VCaP (cell line): ENCODE measurements at regions not wholly inside any gene's neighbourhood (a gene's known extent, or its start where the extent isn't known, plus 50 kb on each side); places are given as distances from the start of the nearest gene placed in this dataset.
A peak's percentile ranks its signal among the peaks of the same experiment; 100 is the strongest.
"Not testable (repeated sequence)": the region's sequence is repeated elsewhere in the genome, so short reads cannot be mapped to it uniquely, and the experiment has no call there.

Experiments
- H3K27ac ChIP-seq: fragments of 450-650 bp; 2 replicates; pipeline ENCODE4 v1.5.1; 2017
- TF ChIP-seq, protein P1 (sequence below): fragments of 450-650 bp; conservative IDR thresholded peaks from 2 replicates; pipeline ENCODE4 v1.5.1; 2017; ENCODE audit warnings: mild to moderate bottlenecking, moderate library complexity

DNA sequence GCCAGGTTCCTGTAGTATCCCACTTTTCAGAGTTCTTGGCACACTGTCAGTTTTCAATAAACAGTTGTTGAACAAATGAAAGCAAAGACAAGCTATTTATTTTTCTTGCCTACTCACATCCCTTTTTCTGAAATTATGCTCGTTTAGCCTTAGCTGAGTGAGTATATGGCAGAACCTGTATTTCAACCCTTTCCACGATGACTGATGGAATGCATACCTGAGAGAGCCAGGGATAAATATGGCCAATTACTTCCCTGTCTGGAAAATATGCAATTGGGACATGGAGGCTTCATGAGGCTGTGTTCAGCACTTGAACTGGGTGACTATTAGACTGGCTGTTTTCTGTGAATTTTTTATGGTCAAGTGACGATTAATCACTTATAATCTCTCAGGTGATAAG lies 144.5 kb upstream of the POT1 start:
- TF ChIP-seq, protein P1, sequence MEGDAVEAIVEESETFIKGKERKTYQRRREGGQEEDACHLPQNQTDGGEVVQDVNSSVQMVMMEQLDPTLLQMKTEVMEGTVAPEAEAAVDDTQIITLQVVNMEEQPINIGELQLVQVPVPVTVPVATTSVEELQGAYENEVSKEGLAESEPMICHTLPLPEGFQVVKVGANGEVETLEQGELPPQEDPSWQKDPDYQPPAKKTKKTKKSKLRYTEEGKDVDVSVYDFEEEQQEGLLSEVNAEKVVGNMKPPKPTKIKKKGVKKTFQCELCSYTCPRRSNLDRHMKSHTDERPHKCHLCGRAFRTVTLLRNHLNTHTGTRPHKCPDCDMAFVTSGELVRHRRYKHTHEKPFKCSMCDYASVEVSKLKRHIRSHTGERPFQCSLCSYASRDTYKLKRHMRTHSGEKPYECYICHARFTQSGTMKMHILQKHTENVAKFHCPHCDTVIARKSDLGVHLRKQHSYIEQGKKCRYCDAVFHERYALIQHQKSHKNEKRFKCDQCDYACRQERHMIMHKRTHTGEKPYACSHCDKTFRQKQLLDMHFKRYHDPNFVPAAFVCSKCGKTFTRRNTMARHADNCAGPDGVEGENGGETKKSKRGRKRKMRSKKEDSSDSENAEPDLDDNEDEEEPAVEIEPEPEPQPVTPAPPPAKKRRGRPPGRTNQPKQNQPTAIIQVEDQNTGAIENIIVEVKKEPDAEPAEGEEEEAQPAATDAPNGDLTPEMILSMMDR: no peak
- H3K27ac ChIP-seq: no peak overlapping the region

DNA sequence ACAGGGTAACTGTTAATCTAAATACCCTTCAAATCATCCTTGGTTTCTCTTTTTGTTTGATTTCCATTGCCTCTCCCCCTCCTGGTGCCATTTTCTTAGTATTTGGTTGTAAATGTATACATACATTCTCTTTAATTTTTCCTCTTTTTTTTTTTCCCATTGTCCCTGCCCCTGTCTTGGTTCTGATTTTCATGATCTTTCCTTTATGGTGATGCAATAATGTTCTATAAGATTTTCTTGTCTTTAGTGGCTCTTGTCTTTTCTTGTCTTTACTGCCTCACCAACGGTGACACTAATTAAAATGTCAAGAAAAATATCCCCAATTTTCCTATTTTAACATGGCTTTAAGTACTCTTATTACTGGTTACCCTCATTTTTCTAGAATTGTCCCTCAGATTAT lies 135.9 kb upstream of the POT1 start:
- TF ChIP-seq, protein P1: no peak
- no peak overlapping the region for H3K27ac ChIP-seq

DNA sequence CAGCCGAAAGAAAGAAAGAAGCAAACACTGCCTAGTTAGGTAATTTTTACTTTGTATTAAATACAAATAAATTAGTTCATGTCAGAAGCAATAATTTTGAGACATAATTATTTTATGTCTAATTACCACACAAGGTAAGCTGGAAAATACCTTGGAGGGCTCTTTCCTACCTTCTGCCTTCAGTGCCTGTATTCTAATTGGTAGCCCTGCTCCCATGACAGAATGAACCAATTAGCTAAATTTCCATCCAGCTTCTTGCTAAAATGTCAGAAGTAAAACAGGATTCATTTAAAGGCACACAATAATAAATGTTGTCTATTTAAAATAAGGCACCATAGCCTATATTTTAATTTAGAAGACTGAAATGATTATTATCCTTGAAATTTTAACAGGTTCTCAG lies 135.4 kb upstream of the POT1 start:
- H3K27ac ChIP-seq: no peak overlapping the region
- TF ChIP-seq, protein P1: no peak

DNA sequence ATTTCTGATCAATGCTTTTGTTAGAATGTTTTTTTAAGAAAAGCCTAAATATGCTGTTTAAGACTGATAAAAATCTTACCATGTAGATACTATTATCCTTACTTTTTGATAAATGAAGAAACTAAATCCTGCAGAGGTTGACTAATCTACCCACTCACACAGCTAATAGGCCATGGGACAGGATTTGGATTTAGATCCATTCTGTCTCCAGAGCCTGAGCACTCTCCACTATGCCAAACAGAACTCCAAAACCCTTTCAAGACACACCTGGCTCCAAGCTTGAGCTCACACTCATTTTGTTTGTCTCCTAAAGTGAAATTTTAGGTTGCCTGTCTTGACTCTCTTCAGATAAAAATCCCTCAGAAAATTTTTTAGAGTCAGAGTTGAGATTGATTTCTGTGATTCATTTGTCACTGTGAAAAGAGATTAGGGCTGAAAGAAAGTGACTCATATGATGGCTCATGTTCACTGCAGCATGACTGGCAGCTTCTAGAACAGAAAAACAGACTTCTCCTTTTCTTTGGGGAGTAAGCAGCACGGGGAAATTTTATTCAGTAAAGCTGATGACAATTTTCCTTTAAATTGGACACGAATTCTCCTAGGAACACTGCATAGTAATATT lies 132.3 kb upstream of the POT1 start:
- no peak overlapping the region for H3K27ac ChIP-seq
- TF ChIP-seq, protein P1: no peak

DNA sequence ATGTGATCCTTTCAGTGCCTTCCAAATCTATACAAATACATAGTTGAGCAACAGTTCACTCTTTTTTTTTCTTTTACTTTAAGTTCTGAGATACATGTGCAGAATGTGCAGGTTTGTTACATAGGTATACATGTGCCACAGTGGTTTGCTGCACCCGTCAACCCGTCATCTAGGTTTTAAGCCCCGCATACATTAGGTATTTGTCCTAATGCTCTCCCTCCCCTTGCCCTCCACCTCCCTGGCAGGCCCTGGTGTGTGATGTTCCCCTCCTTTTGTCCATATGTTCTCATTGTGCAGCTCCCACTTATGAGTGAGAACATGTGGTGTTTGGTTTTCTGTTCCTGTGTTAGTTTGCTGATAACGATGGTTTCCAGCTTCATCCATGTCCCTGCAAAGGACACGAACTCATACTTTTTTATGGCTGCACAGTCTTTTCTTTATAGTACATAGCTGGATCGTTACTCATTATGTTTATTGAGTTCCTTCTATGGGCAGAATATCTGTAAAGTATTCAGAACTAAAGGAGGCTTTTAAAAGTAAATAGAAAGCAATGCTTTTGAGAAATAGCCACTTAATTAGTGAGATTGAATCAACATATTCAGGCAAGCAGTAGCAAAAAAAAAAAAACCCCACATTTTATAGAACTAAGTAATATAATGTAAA lies 131.6 kb upstream of the POT1 start:
- not testable (repeated sequence) for H3K27ac ChIP-seq

DNA sequence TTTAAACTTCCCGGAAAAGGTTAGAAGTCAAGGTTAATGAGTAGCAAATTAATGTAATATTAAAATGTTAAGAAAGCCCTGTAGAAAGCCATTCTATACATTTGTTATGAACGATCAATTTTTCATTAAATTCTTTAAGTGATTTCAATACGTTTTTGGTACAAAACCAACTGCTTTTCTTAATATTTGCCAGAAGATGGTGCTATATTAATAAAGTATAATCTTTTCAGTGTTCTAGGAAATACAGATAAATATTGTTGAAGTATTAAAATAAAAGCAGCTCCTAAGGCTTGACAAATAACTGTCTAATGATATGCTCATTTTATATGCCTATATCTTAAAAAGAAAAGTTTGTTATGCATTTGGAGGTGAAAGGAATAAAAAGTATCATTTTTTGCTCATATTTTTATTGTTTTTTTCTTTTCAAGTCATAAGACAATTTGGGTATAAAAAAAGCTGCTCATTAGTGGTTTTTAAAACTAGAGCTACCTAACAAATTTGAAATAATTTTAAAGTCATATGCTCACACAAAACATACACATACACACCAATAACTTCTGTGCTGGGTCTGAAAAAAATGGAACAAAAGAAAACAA lies 130.3 kb upstream of the POT1 start:
- TF ChIP-seq, protein P1: peak; percentile 72
- H3K27ac ChIP-seq: no peak overlapping the region

DNA sequence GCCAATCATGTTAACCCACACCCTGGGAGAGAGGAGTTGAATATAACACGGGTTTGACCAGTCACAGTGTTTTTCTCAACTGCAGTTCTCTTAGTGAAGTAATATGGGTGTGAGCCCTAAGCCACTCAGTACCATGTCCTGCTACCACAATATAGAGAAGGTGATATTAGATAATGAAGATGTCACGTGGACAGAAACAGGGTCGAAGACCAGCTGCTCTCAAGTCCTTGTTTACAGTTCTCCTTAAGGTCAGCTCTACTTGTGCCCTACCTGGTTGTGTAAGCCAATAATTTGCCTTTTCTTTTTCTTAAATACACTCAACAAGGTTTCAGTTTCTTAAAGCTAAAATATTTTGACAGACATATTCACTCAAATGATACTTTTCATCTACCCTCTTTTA lies 128.3 kb upstream of the POT1 start:
- TF ChIP-seq, protein P1: no peak
- no peak overlapping the region for H3K27ac ChIP-seq

DNA sequence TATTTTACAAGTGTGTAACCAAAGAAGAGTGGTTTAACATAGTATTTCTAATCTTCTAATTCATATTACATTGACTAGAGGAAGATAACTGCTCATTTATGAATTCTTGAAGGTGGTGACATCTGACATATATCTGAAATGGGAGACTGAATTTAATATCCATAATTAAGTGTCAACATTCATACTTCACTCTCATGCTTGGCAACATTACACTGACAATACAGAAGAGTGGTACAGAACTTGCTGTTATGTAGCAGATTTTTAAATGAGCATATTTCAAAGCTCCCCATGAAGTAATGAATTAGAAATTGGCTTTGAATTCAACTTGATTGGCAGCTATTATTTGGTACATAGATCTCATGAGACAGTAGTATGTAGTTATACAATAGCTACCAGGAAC lies 125.8 kb upstream of the POT1 start:
- no peak overlapping the region for H3K27ac ChIP-seq
- TF ChIP-seq, protein P1: no peak
